DMS 273 (cell line): ENCODE measurements at regions not wholly inside any gene's neighbourhood (a gene's known extent, or its start where the extent isn't known, plus 50 kb on each side); places are given as distances from the start of the nearest gene placed in this dataset.

ENCODE experiments used
- DNase-seq: peaks from one replicate; lab custom pipeline; 2025; ENCODE audit not compliant: unreplicated experiment; lab: John Stamatoyannopoulos, UW

DNA sequence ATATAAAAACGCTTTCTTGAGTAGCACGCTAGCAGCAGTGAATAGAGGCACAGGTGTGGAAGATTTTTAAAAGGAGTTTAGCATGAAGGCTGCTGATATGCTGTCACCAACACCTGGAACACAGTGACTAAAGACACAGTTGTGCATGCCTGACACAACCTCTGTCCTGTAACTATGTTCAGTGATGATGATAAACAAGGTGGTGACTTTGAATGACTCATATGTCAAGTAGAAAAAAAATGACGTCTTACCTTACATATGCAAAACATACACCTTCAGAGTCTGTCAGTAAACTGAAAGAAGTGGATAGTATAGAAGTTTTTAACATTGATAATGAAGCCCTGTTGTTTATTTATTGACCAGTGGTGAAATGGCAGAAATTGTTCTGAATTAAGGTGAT is 66.2 kb upstream of the ADCY2 start:
- DNase-seq, result no peak

DNA sequence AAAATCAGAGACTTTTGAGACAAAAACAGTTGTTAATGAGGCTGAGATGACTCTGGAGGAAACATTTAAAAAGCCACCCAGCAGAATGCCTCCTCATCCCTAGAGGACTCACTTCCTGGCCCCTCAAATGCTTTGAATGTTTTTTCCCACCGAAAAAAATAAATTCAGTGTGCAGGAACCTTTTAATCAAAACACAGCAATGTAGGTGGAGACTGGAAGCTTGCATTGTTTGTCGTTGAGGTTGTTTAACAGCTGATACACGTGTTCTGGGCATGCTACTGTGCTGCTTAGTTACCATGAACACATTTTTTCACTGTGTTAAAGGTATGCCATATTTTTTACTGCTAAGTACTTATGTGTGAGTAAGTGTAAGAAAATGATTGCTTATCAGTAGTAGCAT is 65.7 kb upstream of the ADCY2 start:
- DNase-seq, result no peak

DNA sequence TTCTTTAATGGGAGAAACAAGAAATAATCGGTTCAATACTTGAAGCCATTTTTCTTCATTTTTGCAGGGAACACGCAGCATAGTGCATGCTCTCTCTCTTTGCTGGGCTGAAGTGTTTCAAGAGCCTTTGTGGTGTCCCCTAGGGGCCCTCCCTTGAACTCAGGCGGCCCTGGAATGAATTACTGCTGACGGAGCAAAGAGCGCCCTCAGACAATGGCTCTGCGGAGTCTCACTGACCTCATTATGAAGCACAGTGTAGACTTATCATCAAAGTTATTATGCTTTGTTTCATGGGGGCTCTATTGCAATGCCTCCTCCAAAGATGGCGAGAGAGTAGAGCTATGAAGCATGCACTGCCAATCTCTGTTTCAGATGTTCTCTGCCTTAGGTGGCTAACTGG is 64.8 kb upstream of the ADCY2 start:
- no peak for DNase-seq
